ENCODE measurements at regions not wholly inside any gene's neighbourhood (a gene's known extent, or its start where the extent isn't known, plus 50 kb on each side); places are given as distances from the start of the nearest gene placed in this dataset.

GRCh38 chr12:82609234-82609914 lies 77.3 kb upstream of the TMTC2 start:
- Histone ChIP-seq H3K23ac (ENCODE audit: insufficient read length) (no peak overlapping the region), H2AK5ac (ENCODE audit: low read depth, low read length) (no peak overlapping the region), H3K4me1 (replicated peaks in 1 of 4; ENCODE audit: control insufficient read depth in 3 of 4, insufficient read depth in 4 of 4, low read length in 3 of 4) (no peaks in the 10 kb centered on the region), H2AFZ (ENCODE audit: low read length) (peak overlapping the region; percentile 90; the same call in 1 of the 2 replicates), H3K4me2 (ENCODE audit: insufficient read depth in 1 of 2, low read depth in 2 of 2, low read length in 2 of 2) (no peak overlapping the region), H2BK12ac (ENCODE audit: low read depth, low read length) (no peak overlapping the region), H3K9ac (replicated peaks in 1 of 4; ENCODE audit: extremely low read depth in 1 of 4, low read depth in 3 of 4, low read length in 3 of 4) (no peak overlapping the region), H3K9me3 (ENCODE audit: insufficient read depth in 2 of 2, low read depth in 1 of 2, low read length in 1 of 2) (no peaks in the 10 kb centered on the region), H4K5ac (ENCODE audit: insufficient read length, low read depth, low read length) (no peak overlapping the region), H3K79me2 (ENCODE audit: control insufficient read depth in 1 of 2, insufficient read depth in 2 of 2, low read length in 2 of 2) (no peaks in the 10 kb centered on the region), H3K56ac (replicated peaks; ENCODE audit: insufficient read length, low read depth, low read length) (no peak overlapping the region), H4K91ac (replicated peaks; ENCODE audit: insufficient read length, low read length) (no peak overlapping the region), H3K27ac (ENCODE audit: low read depth, low read length) (no peak overlapping the region), H3K23me2 (ENCODE audit: low read depth, low read length) (no peaks in the 10 kb centered on the region), H4K20me1 (replicated peaks in 1 of 2; ENCODE audit: control insufficient read depth in 1 of 2, insufficient read depth in 2 of 2, low read length in 2 of 2) (no peaks in the 10 kb centered on the region), H3K18ac (ENCODE audit: extremely low read depth, low read length) (no peak overlapping the region), H4K8ac (ENCODE audit: extremely low read depth, insufficient read depth, low read length) (no peak overlapping the region), H2BK20ac (ENCODE audit: low read length) (no peak overlapping the region), H3K14ac (ENCODE audit: insufficient read length) (no peak overlapping the region), H3K4me3 (ENCODE audit: extremely low read depth in 1 of 4, insufficient read depth in 2 of 4, low read depth in 3 of 4, low read length in 4 of 4) (no peak overlapping the region), H2BK5ac (ENCODE audit: low read depth, low read length) (no peak overlapping the region), H3K36me3 (ENCODE audit: control insufficient read depth in 2 of 4, insufficient read depth in 4 of 4, low read length in 3 of 4) (no peaks in the 10 kb centered on the region), H2BK15ac (ENCODE audit: low read length) (no peak overlapping the region), H3K4ac (replicated peaks; ENCODE audit: insufficient read length, low read depth, low read length) (no peak overlapping the region), H2BK120ac (replicated peaks; ENCODE audit: low read depth, low read length) (no peak overlapping the region), H3K79me1 (ENCODE audit: low read depth, low read length) (no peaks in the 10 kb centered on the region), H3K27me3 (replicated peaks in 1 of 4; ENCODE audit: control insufficient read depth in 3 of 4, extremely low read depth in 1 of 4, insufficient read depth in 3 of 4, low read length in 3 of 4) (no peaks in the 10 kb centered on the region)
- ChIA-PET CTCF (ENCODE audit: partially characterized antibody) (interaction anchor here (0.7 to 2.3 kb wide), 6 partner anchors 10 to 475 kb away, joined by 3 to 8 read pairs (median 3); no protein-coding TSS in a partner anchor), POLR2A (ENCODE audit: partially characterized antibody) (no interaction called here)
- FAIRE-seq (no peak), DNase-seq (ENCODE audit: low read depth in 1 of 2, low spot score in 2 of 2) (no peak)
- no peak for TF ChIP-seq HDAC6 (IDR thresholded peaks at IDR 0.05; ENCODE audit: low read depth, low read length)
- TF ChIP-seq ASH2L (IDR thresholded peaks at IDR 0.05; ENCODE audit: low read length): no peak
- TF ChIP-seq KDM1A (IDR thresholded peaks at IDR 0.05; ENCODE audit: borderline replicate concordance, low read length): no peak
- no peak for TF ChIP-seq RNF2 (IDR thresholded peaks at IDR 0.05; ENCODE audit: borderline replicate concordance, low read depth, low read length, missing control alignments, poor library complexity, severe bottlenecking)
- TF ChIP-seq CHD2 (IDR thresholded peaks at IDR 0.05; ENCODE audit: low read length): no peak
- 100% methylated on average over 2 of the region's 2 CpGs; no CpG with 5 or more reads in 1 of the 2 experiments for WGBS, 2 experiments (ENCODE audit: extremely low coverage in 1 of 2, insufficient coverage in 1 of 2, insufficient read length in 1 of 2, insufficient replicate concordance in 2 of 2, low coverage in 1 of 2, low lambda C conversion rate in 2 of 2, missing lambda C conversion rate in 1 of 2)
